ACC112 (cell line): ENCODE measurements at regions not wholly inside any gene's neighbourhood (a gene's known extent, or its start where the extent isn't known, plus 50 kb on each side); places are given as distances from the start of the nearest gene placed in this dataset.
A peak's percentile ranks its signal among the peaks of the same experiment; 100 is the strongest.

Experiments
- H2AFZ ChIP-seq: fragments of 200-600 bp; sonication (generic); one replicate; pipeline ENCODE4 v1.6.0; 2017; ENCODE audit warnings: antibody characterized with exemption, low read length; ENCODE audit not compliant: unreplicated experiment
- H3K27ac ChIP-seq: fragments of 200-600 bp; sonication (generic); 2 replicates; pipeline ENCODE4 v1.5.1; 2014; ENCODE audit warnings: low read depth, mild to moderate bottlenecking, antibody characterized with exemption, low read length, moderate library complexity
- H3K27me3 ChIP-seq: fragments of 200-600 bp; sonication (generic); 2 replicates; pipeline ENCODE4 v1.6.1; 2014; ENCODE audit warnings: mild to moderate bottlenecking, antibody characterized with exemption, low read length, moderate library complexity, mixed read lengths; ENCODE audit not compliant: insufficient read depth
- H3K36me3 ChIP-seq: fragments of 200-600 bp; sonication (generic); 2 replicates; pipeline ENCODE4 v1.6.1; 2016; ENCODE audit warnings: mild to moderate bottlenecking, antibody characterized with exemption, low read length, moderate library complexity, mixed read lengths; ENCODE audit not compliant: insufficient read depth
- H3K4me1 ChIP-seq: fragments of 200-600 bp; sonication (generic); one replicate; pipeline ENCODE4 v1.6.1; 2016; ENCODE audit warnings: low read length, mixed read lengths; ENCODE audit not compliant: insufficient read depth, unreplicated experiment, control insufficient read depth
- H3K4me3 ChIP-seq: fragments of 200-600 bp; sonication (generic); 2 replicates; pipeline ENCODE4 v1.5.1; 2014; ENCODE audit warnings: mild to moderate bottlenecking, low read depth, low read length
- H3K79me2 ChIP-seq: fragments of 200-600 bp; sonication (generic); one replicate; pipeline ENCODE4 v1.6.0; 2016; ENCODE audit warnings: low read length; ENCODE audit not compliant: control insufficient read depth, unreplicated experiment, insufficient read depth

DNA sequence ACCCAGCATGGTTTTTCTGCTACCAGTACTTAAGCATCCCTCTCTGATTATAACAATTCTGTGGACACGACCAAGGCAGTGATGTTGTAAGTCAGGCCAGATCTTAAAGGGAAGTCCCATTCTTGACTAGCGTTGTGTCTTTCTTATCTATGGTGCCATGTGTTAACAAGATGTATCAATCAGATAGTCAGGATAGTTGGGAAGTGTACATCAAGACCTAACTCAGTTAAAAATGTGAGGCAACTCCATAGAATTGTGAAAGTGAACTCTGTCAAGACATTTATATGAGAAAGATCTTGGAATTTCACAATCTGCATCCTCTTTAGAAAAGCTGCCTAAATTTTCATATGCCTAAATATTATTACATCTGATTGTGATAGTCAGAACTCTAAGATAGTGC, 341.7 kb upstream of the SEMA3D start:
- peaks cover 10% of the 10 kb centered on the region for H3K4me1 ChIP-seq
- H2AFZ ChIP-seq = no peak overlapping the region
- H3K36me3 ChIP-seq = no peaks in the 10 kb centered on the region
- H3K79me2 ChIP-seq = no peaks in the 10 kb centered on the region
- no peak overlapping the region for H3K4me3 ChIP-seq
- H3K27ac ChIP-seq = no peak overlapping the region
- H3K27me3 ChIP-seq = no peaks in the 10 kb centered on the region

DNA sequence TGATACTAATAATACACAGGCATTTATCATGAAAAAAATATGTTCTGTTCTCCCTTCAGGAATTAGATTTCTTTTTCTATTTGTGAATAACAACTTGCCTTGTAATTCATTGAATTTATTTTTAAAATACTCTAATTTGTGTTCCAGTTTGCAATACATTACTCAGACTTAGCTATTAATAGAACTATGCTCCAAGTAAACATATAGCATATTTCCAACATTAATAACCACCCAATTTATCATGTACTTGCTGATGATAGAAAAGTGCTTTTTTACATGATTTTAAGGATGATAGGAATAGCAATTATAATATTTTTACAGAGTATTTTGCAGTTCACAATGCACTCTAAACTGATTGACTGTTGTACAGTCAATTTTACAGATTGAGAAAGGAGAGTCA, 338.8 kb upstream of the SEMA3D start:
- Histone ChIP-seq H3K4me1 (peaks cover 10% of the 10 kb centered on the region), H3K27me3 (no peaks in the 10 kb centered on the region), H3K79me2 (no peaks in the 10 kb centered on the region), H3K36me3 (no peaks in the 10 kb centered on the region), H3K27ac (no peak overlapping the region), H2AFZ (no peak overlapping the region), H3K4me3 (no peak overlapping the region)

DNA sequence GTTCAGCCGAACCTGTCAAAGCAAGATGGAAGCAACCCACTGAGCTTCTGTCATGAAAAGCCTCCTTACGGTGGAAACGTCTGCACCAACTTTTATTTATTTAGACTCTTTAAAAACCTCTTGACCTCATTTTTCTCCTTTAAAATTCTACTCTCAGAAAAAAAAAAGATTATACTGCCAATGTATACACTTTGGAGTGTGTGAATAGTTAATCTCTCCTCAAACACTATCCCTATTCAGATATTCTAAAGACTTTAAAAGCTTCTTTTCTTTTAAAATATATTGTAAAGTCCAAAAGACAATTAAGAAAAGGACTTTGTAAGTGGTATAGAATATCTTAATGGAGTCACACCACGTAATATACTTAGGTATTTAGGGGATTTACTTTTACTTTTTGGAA, 335.2 kb upstream of the SEMA3D start:
- Histone ChIP-seq H3K27me3 (no peaks in the 10 kb centered on the region), H2AFZ (no peak overlapping the region), H3K4me3 (no peak overlapping the region), H3K79me2 (no peaks in the 10 kb centered on the region), H3K36me3 (no peaks in the 10 kb centered on the region), H3K4me1 (no peaks in the 10 kb centered on the region), H3K27ac (no peak overlapping the region)

DNA sequence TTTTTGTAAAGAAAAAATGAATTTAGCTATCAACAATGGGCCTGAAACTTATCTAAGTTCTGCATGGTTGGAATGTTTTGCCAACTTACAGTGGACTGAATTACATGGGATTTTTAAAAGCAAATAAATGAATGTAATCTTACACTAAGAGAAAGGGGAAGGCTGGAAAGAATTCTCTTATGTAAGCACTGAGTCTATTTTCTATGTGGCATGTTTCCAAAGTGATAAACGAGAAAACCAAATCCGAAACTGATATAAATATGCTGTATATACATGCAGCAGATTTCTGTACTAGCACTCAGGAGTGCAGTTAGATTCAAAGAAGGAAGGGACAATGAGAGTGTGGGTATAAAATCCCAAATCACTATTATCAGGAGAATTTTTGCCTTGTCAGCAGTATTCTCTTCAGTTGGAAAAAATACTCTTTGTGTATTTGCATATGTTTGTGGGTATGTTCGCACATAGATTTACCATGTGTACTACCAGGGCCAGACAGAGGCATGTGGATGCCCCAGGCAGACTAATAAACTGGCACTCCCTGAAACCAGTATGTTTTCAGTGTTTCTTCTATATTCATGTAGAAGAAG, 334.3 kb upstream of the SEMA3D start:
- no peak overlapping the region for H2AFZ ChIP-seq
- H3K36me3 ChIP-seq = no peaks in the 10 kb centered on the region
- H3K4me3 ChIP-seq = no peak overlapping the region
- no peaks in the 10 kb centered on the region for H3K4me1 ChIP-seq
- H3K27me3 ChIP-seq = no peaks in the 10 kb centered on the region
- H3K79me2 ChIP-seq = no peaks in the 10 kb centered on the region
- H3K27ac ChIP-seq = no peak overlapping the region

DNA sequence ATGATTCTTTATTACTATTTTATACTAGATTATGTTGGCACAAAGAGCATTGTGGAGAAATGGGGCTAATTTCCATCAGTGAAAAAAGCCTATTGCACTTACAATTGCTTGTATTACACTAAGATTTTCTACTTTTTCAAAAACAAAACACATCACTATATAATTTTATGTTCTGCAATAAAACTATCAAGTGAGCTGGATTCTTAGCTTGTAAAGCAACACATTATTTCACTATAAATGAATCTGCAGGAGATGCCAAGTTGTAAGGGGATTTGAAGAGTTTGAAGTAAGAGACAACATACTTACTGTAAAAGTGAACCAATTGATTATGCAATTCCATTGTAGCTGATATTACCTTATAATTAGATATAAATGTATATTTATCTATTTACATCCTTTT, 333.3 kb upstream of the SEMA3D start:
- Histone ChIP-seq H3K27me3 (no peaks in the 10 kb centered on the region), H3K79me2 (no peaks in the 10 kb centered on the region), H2AFZ (no peak overlapping the region), H3K36me3 (no peaks in the 10 kb centered on the region), H3K4me3 (no peak overlapping the region), H3K4me1 (no peaks in the 10 kb centered on the region), H3K27ac (no peak overlapping the region)

DNA sequence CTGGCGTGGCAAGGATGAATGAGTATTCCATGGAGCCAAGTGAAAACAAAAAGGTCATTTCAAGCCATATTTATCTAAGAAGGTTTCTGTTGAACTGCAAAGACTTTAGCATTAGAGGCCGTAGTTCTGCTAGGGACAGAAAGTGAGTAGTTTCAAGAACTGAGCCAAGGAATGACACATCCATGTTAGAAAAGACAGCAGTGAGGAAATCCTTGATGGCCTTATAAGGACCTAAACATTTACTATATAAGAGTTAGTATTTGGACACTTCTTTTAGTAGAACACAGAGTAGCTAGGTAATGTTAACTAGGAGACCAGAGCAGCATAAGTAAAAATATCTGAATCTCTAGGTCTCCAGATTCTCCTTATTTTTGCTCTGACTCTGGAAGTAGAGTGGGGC, 329.8 kb upstream of the SEMA3D start:
- Histone ChIP-seq H3K36me3 (no peaks in the 10 kb centered on the region), H3K4me1 (no peaks in the 10 kb centered on the region), H3K27me3 (no peaks in the 10 kb centered on the region), H3K4me3 (no peak overlapping the region), H3K79me2 (no peaks in the 10 kb centered on the region), H2AFZ (no peak overlapping the region), H3K27ac (no peak overlapping the region)

DNA sequence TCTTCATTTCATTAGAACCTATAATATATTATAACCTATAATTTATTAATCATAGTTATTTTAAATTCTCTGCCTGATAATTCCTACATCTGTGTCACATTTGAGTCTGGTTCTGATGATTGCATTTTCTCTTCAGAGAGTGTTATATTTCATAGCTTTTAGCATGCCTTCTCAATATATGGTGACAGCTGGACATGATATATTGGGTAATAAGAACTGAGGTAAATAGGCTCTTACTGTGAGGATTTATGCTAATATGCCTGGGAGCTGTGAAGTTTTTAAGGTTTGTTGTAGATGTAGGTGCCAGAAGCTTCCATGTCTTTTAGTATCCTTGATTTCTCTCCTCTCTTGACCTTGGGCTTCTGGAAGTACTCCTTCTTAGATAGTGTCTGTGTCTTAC, 325.9 kb upstream of the SEMA3D start:
- Histone ChIP-seq H2AFZ (no peak overlapping the region), H3K27me3 (no peaks in the 10 kb centered on the region), H3K27ac (no peak overlapping the region), H3K36me3 (no peaks in the 10 kb centered on the region), H3K4me3 (no peak overlapping the region), H3K79me2 (no peaks in the 10 kb centered on the region), H3K4me1 (no peaks in the 10 kb centered on the region)

DNA sequence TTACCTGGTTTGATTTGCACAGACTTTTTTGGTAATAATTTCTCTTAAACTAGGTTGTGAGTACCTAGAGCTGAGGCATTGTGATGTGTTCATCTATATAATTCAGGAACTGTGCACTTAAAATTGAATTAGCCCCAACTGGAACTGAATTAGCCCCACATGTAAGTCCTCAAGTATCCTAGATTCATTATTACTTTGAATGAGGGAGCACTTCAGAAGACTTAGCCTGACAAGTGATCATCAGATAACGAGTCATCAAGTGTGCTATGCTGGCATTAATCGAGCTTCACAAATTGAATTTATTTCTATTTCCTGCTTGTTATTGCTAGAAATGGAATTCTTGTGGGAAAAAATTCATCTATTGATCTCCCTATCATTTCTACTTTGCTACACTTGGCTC, 323.4 kb upstream of the SEMA3D start:
- H3K27me3 ChIP-seq = no peaks in the 10 kb centered on the region
- no peak overlapping the region for H3K27ac ChIP-seq
- H3K79me2 ChIP-seq = no peaks in the 10 kb centered on the region
- no peaks in the 10 kb centered on the region for H3K36me3 ChIP-seq
- H3K4me1 ChIP-seq = no peaks in the 10 kb centered on the region
- no peak overlapping the region for H3K4me3 ChIP-seq
- H2AFZ ChIP-seq = no peak overlapping the region

DNA sequence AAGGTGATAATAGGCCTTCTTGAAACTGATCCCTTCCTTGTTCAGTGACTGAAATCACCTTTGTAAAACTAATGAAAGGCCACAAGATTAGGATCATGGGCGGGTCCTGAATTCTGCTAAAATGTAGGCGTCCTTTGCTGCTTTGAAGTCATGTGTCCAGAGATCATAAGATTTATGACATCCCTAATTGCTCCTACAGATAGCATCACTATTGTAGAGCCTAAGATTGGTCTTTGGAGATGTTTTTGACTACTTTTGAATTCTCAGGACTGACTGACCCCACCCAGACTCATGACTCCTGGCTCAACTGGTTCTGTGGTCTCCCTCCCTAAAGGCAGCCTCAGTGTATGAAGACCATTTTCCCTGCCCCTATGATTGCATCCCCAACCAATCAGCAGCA, 322.6 kb upstream of the SEMA3D start:
- Histone ChIP-seq H3K4me3 (no peak overlapping the region), H3K36me3 (no peaks in the 10 kb centered on the region), H3K27me3 (no peaks in the 10 kb centered on the region), H3K27ac (no peak overlapping the region), H2AFZ (no peak overlapping the region), H3K79me2 (no peaks in the 10 kb centered on the region), H3K4me1 (no peaks in the 10 kb centered on the region)

DNA sequence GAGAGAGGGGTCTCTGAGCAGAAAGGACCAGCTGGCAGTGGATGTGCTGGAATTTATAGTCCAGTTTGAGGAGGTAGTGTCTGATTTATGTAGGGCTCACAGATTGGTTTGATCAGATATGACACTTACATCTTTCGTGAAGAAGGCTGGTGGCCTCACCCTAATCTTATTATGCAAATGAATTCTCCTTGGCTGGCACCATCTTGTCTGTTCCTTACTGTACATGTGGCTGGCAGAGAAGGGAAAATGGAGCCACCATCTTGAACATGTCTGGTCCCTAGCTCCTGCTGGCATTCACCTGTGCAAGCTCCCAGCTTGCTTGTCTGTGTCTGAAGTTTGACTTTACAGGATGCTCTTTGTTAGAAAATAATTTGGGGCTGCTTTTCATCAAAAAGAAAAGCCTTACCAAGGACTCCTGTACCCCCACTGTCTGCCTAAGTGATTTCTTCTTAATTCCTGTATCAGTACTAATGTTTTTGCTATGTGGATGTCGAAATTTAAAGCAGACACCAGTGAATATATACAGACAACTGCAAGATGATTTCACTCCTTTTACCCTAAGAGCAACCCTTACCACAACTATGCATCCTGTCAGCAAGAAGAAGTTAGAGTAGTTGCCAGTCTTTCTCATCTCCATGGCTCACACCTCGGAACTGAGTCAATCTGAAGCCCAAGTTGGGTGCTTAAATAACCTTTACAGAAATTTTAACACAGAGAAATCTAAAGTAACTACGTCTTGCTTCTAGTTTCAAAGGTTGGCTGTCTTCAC, 322.0 kb upstream of the SEMA3D start:
- H3K27me3 ChIP-seq = no peaks in the 10 kb centered on the region
- peak overlapping the region; percentile 9 for H2AFZ ChIP-seq

DNA sequence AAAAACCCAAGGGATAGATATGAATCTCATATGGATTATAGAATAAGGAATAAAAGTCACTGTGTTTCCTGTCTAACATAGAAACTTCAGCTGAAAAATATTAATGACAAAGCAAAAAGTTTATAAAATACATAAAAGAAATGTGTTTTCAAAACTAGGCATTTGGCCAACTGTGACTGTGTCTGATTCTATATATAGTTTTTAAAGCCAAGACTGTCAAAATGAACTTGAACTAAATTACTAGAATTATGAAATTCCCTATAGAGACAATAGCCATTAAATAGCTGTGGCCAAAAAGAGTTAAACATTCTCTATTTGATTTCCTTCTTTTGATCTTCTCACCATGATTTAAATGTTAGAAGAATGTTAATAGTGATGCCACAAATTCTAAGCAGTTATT, 311.2 kb upstream of the SEMA3D start:
- no peak overlapping the region for H3K4me3 ChIP-seq
- no peak overlapping the region for H2AFZ ChIP-seq
- no peaks in the 10 kb centered on the region for H3K36me3 ChIP-seq
- no peaks in the 10 kb centered on the region for H3K4me1 ChIP-seq
- H3K27ac ChIP-seq = no peak overlapping the region
- no peaks in the 10 kb centered on the region for H3K79me2 ChIP-seq
- no peaks in the 10 kb centered on the region for H3K27me3 ChIP-seq

More for the DNA sequence above, 322.0 kb upstream of the SEMA3D start:
- no peaks in the 10 kb centered on the region for H3K79me2 ChIP-seq
- H3K27ac ChIP-seq = no peak overlapping the region
- H3K4me1 ChIP-seq = no peaks in the 10 kb centered on the region
- no peak overlapping the region for H3K4me3 ChIP-seq
- H3K36me3 ChIP-seq = no peaks in the 10 kb centered on the region
